WTC11 (cell line): ENCODE measurements at regions not wholly inside any gene's neighbourhood (a gene's known extent, or its start where the extent isn't known, plus 50 kb on each side); places are given as distances from the start of the nearest gene placed in this dataset.

ENCODE experiments used
- ATAC-seq: fragments of 200-7000 bp; cut with Tn5 transposase; 2 replicates; pipeline ENCODE4 v1.10.0; 2021; ENCODE audit warnings: mild to moderate bottlenecking, moderate library complexity
- CTCF ChIA-PET: fragments of 300-600 bp; sonication (Branson Sonifier 250); formaldehyde crosslinking; loops from one replicate; lab custom pipeline; 2021; ENCODE audit warnings: antibody characterized with exemption; lab: Charles Lee
- POLR2A ChIA-PET: fragments of 350-600 bp; sonication (Branson Sonifier 250); formaldehyde crosslinking; loops from one replicate; lab custom pipeline; 2021; ENCODE audit warnings: antibody characterized with exemption; lab: Charles Lee
- DNase-seq: peaks from one replicate; pipeline ENCODE4 v3.0.0; 2021; ENCODE audit warnings: low spot score
- H3K27ac Mint-ChIP-seq: 2 replicates; pipeline ENCODE4 v1.8.0; 2021; ENCODE audit warnings: mixed read lengths
- H3K27me3 Mint-ChIP-seq: 2 replicates; pipeline ENCODE4 v1.8.0; 2021; ENCODE audit warnings: low read depth, mild to moderate bottlenecking, moderate library complexity, mixed read lengths
- H3K36me3 Mint-ChIP-seq: 2 replicates; pipeline ENCODE4 v1.8.0; 2021; ENCODE audit warnings: mixed read lengths
- H3K4me1 Mint-ChIP-seq: 2 replicates; pipeline ENCODE4 v1.8.0; 2022; ENCODE audit warnings: mixed read lengths
- H3K4me3 Mint-ChIP-seq: 2 replicates; pipeline ENCODE4 v1.8.0; 2021; ENCODE audit warnings: mild to moderate bottlenecking, moderate library complexity, mixed read lengths
- H3K9me3 Mint-ChIP-seq: 2 replicates; pipeline ENCODE4 v1.8.0; 2021; ENCODE audit warnings: mixed read lengths
- ARID4B ChIP-seq: sonication (generic); formaldehyde crosslinking; IDR thresholded peaks from 2 replicates; pipeline ENCODE4 v1.8.0; 2023; ENCODE audit warnings: missing genetic modification reagents, mild to moderate bottlenecking, borderline replicate concordance
- ATF3 ChIP-seq: sonication (generic); formaldehyde crosslinking; conservative IDR thresholded peaks from 2 replicates; pipeline ENCODE4 v1.8.1; 2022; ENCODE audit warnings: mild to moderate bottlenecking, missing genetic modification reagents
- CBFB ChIP-seq: sonication (generic); formaldehyde crosslinking; IDR thresholded peaks from 2 replicates; pipeline ENCODE4 v1.8.1; 2022; ENCODE audit warnings: mild to moderate bottlenecking, low read depth, missing genetic modification reagents
- E2F4 ChIP-seq: sonication (generic); formaldehyde crosslinking; IDR thresholded peaks from 2 replicates; pipeline ENCODE4 v1.8.1; 2022; ENCODE audit warnings: low read depth, mild to moderate bottlenecking, moderate library complexity, missing genetic modification reagents, borderline replicate concordance
- ERG ChIP-seq: fragments of 250-450 bp; sonication (Bioruptor Pico); IDR thresholded peaks from 2 replicates; pipeline ENCODE4 v1.8.0; 2021; ENCODE audit warnings: mild to moderate bottlenecking
- FOXJ3 ChIP-seq: sonication (generic); formaldehyde crosslinking; IDR thresholded peaks from 2 replicates; pipeline ENCODE4 v1.9.0; 2021; ENCODE audit warnings: missing genetic modification reagents, mild to moderate bottlenecking, borderline replicate concordance
- FOXP1 ChIP-seq: sonication (generic); formaldehyde crosslinking; IDR thresholded peaks from 2 replicates; pipeline ENCODE4 v1.8.0; 2022; ENCODE audit warnings: missing genetic modification reagents, mild to moderate bottlenecking, moderate library complexity, borderline replicate concordance
- MYBL2 ChIP-seq: sonication (generic); formaldehyde crosslinking; IDR thresholded peaks from 2 replicates; pipeline ENCODE4 v1.8.1; 2023; ENCODE audit warnings: mild to moderate bottlenecking, moderate library complexity, missing genetic modification reagents
- NFE2L1 ChIP-seq: sonication (generic); formaldehyde crosslinking; IDR thresholded peaks from 2 replicates; pipeline ENCODE4 v1.8.1; 2023; ENCODE audit warnings: missing genetic modification reagents
- NR1H2 ChIP-seq: sonication (generic); formaldehyde crosslinking; IDR thresholded peaks from 2 replicates; pipeline ENCODE4 v1.9.0; 2021; ENCODE audit warnings: mild to moderate bottlenecking, moderate library complexity, missing genetic modification reagents
- RELA ChIP-seq: sonication (generic); formaldehyde crosslinking; IDR thresholded peaks from 2 replicates; pipeline ENCODE4 v1.8.1; 2022; ENCODE audit warnings: missing genetic modification reagents, mild to moderate bottlenecking, borderline replicate concordance
- SMAD3 ChIP-seq: sonication (generic); formaldehyde crosslinking; IDR thresholded peaks from 2 replicates; pipeline ENCODE4 v1.8.0; 2022; ENCODE audit warnings: missing genetic modification reagents, mild to moderate bottlenecking, borderline replicate concordance
- TEAD4 ChIP-seq: sonication (generic); formaldehyde crosslinking; IDR thresholded peaks from 2 replicates; pipeline ENCODE4 v1.8.0; 2022; ENCODE audit warnings: mild to moderate bottlenecking, missing genetic modification reagents
- TP53 ChIP-seq: sonication (generic); formaldehyde crosslinking; IDR thresholded peaks from 2 replicates; pipeline ENCODE4 v1.8.1; 2023; ENCODE audit warnings: mild to moderate bottlenecking, missing genetic modification reagents
- ZNF121 ChIP-seq: sonication (generic); formaldehyde crosslinking; IDR thresholded peaks from 2 replicates; pipeline ENCODE4 v1.8.0; 2023; ENCODE audit warnings: missing genetic modification reagents
- ZNF423 ChIP-seq: fragments of 250-450 bp; sonication (Bioruptor Pico); IDR thresholded peaks from 2 replicates; pipeline ENCODE4 v2.1.2; 2022; ENCODE audit warnings: mild to moderate bottlenecking, moderate library complexity
- ZNF425 ChIP-seq: fragments of 250-450 bp; sonication (Bioruptor Pico); conservative IDR thresholded peaks from 2 replicates; pipeline ENCODE4 v1.9.0; 2021; ENCODE audit warnings: mild to moderate bottlenecking
- TF ChIP-seq, protein P1 (sequence below): sonication (generic); formaldehyde crosslinking; IDR thresholded peaks from 2 replicates; pipeline ENCODE4 v1.8.1; 2023; ENCODE audit warnings: mild to moderate bottlenecking, missing genetic modification reagents, moderate library complexity
- TF ChIP-seq, protein P2 (sequence below): sonication (generic); formaldehyde crosslinking; IDR thresholded peaks from 2 replicates; pipeline ENCODE4 v1.8.0; 2023; ENCODE audit warnings: mild to moderate bottlenecking, missing genetic modification reagents
- TF ChIP-seq, protein P3 (sequence below): sonication (generic); formaldehyde crosslinking; IDR thresholded peaks from 2 replicates; pipeline ENCODE4 v1.8.1; 2023; ENCODE audit warnings: mild to moderate bottlenecking, missing genetic modification reagents, borderline replicate concordance

DNA sequence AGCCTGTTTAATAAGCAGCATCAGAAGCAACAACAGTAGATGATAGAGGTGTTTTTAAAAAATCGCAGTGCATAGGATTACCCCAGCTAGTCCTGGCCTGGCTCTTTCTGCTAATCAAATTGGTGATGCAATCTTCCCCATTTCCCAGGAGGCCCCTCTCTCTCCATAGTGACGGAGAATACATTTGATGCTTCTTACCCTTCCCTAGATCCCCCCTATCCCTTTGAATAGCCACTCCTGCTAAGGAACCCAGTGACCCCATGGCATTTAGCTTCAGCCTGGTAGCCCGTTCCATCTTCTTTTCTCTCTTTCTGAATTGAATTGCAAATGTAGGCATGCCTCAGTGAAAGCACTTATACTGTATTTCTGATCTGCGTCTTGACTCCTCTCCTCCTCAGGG is 223.6 kb upstream of the GAP43 start (continued):
- TF ChIP-seq NFE2L1 (CRISPR knock-in tag), result no peak
- no peak for TF ChIP-seq FOXP1 (CRISPR knock-in tag)
- no peak for TF ChIP-seq FOXJ3 (CRISPR knock-in tag)

- POLR2A ChIA-PET, result no interaction called here
- Mint-ChIP-seq H3K4me1 (peaks cover 55% of the 10 kb centered on the region), H3K4me3 (no peak overlapping the region), H3K27me3 (no peaks in the 10 kb centered on the region), H3K36me3 (no peaks in the 10 kb centered on the region), H3K27ac (no peak overlapping the region), H3K9me3 (no peaks in the 10 kb centered on the region)
- TF ChIP-seq, protein P1, sequence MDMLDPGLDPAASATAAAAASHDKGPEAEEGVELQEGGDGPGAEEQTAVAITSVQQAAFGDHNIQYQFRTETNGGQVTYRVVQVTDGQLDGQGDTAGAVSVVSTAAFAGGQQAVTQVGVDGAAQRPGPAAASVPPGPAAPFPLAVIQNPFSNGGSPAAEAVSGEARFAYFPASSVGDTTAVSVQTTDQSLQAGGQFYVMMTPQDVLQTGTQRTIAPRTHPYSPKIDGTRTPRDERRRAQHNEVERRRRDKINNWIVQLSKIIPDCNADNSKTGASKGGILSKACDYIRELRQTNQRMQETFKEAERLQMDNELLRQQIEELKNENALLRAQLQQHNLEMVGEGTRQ (CRISPR knock-in tag), result no peak
- TF ChIP-seq ARID4B, result no peak
- no peak for TF ChIP-seq RELA
- no peak for TF ChIP-seq CBFB (CRISPR knock-in tag)
- TF ChIP-seq NR1H2 (CRISPR knock-in tag), result no peak
- TF ChIP-seq MYBL2 (CRISPR knock-in tag), result no peak
- no peak for TF ChIP-seq TEAD4 (CRISPR knock-in tag)
- no peak for TF ChIP-seq TP53 (CRISPR knock-in tag)
- no peak for TF ChIP-seq E2F4
- no peak for TF ChIP-seq ERG (CRISPR knock-in tag)
- TF ChIP-seq, protein P2, sequence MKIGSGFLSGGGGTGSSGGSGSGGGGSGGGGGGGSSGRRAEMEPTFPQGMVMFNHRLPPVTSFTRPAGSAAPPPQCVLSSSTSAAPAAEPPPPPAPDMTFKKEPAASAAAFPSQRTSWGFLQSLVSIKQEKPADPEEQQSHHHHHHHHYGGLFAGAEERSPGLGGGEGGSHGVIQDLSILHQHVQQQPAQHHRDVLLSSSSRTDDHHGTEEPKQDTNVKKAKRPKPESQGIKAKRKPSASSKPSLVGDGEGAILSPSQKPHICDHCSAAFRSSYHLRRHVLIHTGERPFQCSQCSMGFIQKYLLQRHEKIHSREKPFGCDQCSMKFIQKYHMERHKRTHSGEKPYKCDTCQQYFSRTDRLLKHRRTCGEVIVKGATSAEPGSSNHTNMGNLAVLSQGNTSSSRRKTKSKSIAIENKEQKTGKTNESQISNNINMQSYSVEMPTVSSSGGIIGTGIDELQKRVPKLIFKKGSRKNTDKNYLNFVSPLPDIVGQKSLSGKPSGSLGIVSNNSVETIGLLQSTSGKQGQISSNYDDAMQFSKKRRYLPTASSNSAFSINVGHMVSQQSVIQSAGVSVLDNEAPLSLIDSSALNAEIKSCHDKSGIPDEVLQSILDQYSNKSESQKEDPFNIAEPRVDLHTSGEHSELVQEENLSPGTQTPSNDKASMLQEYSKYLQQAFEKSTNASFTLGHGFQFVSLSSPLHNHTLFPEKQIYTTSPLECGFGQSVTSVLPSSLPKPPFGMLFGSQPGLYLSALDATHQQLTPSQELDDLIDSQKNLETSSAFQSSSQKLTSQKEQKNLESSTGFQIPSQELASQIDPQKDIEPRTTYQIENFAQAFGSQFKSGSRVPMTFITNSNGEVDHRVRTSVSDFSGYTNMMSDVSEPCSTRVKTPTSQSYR (CRISPR knock-in tag), result no peak
- TF ChIP-seq, protein P3, sequence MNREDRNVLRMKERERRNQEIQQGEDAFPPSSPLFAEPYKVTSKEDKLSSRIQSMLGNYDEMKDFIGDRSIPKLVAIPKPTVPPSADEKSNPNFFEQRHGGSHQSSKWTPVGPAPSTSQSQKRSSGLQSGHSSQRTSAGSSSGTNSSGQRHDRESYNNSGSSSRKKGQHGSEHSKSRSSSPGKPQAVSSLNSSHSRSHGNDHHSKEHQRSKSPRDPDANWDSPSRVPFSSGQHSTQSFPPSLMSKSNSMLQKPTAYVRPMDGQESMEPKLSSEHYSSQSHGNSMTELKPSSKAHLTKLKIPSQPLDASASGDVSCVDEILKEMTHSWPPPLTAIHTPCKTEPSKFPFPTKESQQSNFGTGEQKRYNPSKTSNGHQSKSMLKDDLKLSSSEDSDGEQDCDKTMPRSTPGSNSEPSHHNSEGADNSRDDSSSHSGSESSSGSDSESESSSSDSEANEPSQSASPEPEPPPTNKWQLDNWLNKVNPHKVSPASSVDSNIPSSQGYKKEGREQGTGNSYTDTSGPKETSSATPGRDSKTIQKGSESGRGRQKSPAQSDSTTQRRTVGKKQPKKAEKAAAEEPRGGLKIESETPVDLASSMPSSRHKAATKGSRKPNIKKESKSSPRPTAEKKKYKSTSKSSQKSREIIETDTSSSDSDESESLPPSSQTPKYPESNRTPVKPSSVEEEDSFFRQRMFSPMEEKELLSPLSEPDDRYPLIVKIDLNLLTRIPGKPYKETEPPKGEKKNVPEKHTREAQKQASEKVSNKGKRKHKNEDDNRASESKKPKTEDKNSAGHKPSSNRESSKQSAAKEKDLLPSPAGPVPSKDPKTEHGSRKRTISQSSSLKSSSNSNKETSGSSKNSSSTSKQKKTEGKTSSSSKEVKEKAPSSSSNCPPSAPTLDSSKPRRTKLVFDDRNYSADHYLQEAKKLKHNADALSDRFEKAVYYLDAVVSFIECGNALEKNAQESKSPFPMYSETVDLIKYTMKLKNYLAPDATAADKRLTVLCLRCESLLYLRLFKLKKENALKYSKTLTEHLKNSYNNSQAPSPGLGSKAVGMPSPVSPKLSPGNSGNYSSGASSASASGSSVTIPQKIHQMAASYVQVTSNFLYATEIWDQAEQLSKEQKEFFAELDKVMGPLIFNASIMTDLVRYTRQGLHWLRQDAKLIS, result no peak
- no peak for TF ChIP-seq SMAD3 (CRISPR knock-in tag)
- TF ChIP-seq ZNF121 (CRISPR knock-in tag), result no peak
- TF ChIP-seq ZNF423 (CRISPR knock-in tag), result no peak
- no peak for TF ChIP-seq ZNF425 (CRISPR knock-in tag)
- no peak for TF ChIP-seq ATF3 (CRISPR knock-in tag)
- ATAC-seq, result no peak
- DNase-seq, result no peak
- CTCF ChIA-PET, result no interaction called here
Observed at GRCh38 chr3:115401298-115401697, 222.0 kb upstream of the GAP43 start.
